HS-27A (cell line): ENCODE measurements at regions not wholly inside any gene's neighbourhood (a gene's known extent, or its start where the extent isn't known, plus 50 kb on each side); places are given as distances from the start of the nearest gene placed in this dataset.

ENCODE experiments used
- DNase-seq: peaks from one replicate; pipeline ENCODE4 v3.0.0-alpha.2; 2012; ENCODE audit warnings: low read depth, missing footprints

DNA sequence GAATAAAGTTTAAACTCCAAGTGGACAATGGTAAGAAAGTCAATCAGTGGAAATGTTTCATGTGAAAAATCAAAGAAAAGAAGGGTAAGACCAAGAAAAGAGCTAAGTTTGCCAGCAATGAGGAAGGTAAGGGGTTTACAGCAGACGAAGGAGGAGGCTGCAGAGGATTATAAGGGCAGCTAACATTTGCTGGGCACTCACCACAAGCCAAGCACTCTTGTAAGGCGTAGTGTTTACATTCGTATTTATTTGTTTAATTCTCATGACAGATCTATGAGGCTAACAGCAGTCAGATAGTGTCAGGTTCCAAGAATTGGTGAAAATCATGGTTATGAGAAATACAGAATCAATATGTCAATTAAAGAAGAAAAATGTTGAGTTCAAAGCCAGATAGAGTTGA is 75.2 kb upstream of the NGF start:
- DNase-seq, result no peak

- no peak for DNase-seq
These were observed 74.7 kb upstream of the NGF start for GRCh38 chr1:115412733-115413132.

DNA sequence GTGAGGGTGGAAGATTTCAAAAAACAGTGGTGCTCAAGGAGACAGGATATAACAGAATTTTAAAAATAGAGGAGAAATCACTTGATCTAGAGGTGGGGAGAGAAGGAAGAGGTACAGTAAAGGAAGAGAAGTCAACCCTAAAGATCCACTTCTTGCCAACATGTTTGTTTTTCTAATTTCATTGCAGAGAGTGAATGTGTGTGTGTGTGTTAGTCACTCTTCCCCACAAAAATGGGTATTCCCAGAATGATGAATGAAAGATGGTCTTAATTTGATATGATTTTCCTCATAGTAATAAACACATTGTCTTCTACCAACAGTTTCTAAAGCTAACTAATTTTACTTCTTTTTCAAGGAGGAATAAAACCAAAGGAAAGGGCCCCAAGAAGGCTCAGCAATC is 74.2 kb upstream of the NGF start:
- no peak for DNase-seq

GRCh38 chr1:115411371-115412063 is 73.5 kb upstream of the NGF start:
- no peak for DNase-seq

GRCh38 chr1:115409094-115410015 is 71.3 kb upstream of the NGF start:
- DNase-seq, result no peak

GRCh38 chr1:115408533-115408932 is 70.5 kb upstream of the NGF start:
- no peak for DNase-seq

GRCh38 chr1:115404911-115405310 is 66.9 kb upstream of the NGF start:
- DNase-seq, result no peak

- no peak for DNase-seq
These were observed 64.7 kb upstream of the NGF start for GRCh38 chr1:115402753-115403184.

DNA sequence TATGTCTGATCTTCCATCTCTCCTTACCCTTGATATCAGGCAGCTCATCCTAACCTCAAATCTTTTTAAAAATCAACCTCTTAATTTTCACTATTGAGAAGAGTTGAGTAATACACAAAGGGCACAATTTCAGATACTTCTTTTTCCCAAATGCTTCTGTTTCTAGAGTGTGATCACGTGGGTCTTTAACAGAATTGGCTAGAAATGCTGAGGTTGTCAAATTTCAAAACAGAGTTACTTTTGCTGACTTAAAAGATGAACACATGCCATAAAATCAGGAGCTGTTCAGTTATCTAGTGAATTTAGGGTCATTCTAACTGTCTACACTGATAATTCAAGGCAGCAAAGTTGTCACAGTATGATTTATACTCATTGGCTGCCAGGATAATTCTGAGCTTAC is 63.6 kb upstream of the NGF start:
- no peak for DNase-seq

- no peak for DNase-seq
These were observed 62.8 kb upstream of the NGF start for GRCh38 chr1:115400891-115401290.

DNA sequence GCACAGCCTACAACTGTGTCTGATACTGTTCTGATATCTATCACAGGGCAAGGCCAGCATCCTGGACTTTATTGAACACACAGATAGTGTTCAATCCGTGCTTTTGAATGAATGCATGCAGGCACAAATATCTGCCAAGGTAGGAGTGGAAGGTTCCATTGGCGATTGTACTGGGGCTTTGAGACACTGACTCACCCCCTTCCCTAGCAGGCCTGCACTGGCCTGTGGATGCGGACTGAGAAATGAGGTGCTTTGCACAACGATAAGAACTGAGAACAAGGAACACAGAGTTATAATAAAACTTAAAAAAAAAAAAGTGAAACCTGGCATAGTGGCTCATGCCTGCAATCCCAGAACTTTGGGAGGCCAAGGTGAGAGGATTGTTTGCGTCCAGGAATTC is 62.4 kb upstream of the NGF start:
- no peak for DNase-seq

- no peak for DNase-seq
These were observed 60.7 kb upstream of the NGF start for GRCh38 chr1:115398745-115399144.
